ENCODE measurements at regions not wholly inside any gene's neighbourhood (a gene's known extent, or its start where the extent isn't known, plus 50 kb on each side); places are given as distances from the start of the nearest gene placed in this dataset.

DNA sequence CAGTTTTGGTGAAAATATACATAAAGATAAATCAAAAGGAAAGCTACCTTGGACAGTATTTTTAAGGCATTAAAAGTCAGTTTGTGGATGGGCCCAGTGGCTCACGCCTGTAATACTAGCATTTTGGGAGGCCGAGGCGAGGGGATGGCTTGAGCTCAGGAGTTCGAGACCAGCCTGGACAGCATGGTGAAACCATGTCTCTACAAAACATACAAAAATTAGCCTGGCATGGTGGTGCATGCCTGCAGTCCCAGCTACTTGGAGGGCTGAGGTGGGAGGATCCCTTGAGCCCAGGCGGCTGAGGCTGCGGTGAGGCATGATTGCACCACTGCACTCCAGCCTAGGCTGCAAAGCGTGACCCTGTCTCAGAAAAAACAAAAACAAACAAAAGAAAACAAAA is 1253.8 kb downstream of the MRPL39 start (continued):
- no peak for TF ChIP-seq SP1 (IDR thresholded peaks at IDR 0.05; ENCODE audit: low read depth, low read length)
- TF ChIP-seq SIX5 (IDR thresholded peaks at IDR 0.05; ENCODE audit: low read depth, low read length), result no peak
- no peak for TF ChIP-seq SIN3A (conservative IDR thresholded peaks at IDR 0.05 in 1 of 2, IDR thresholded peaks at IDR 0.05 in 1 of 2; ENCODE audit: low read depth in 1 of 2, low read length in 2 of 2)
